Heart left ventricle (tissue), 16 donors: ENCODE measurements at regions not wholly inside any gene's neighbourhood (a gene's known extent, or its start where the extent isn't known, plus 50 kb on each side); places are given as distances from the start of the nearest gene placed in this dataset.
A peak's percentile ranks its signal among the peaks of the same experiment; 100 is the strongest.

ENCODE experiments used
- ATAC-seq, 4 donors: fragments of 200-7000 bp; cut with Tn5 transposase; one replicate each; pipeline ENCODE4 v1.9.1; 2020 to 2022; ENCODE audit warnings: moderate library complexity in 4 of 4, mild to moderate bottlenecking in 3 of 4, moderate number of reproducible peaks in 1 of 4
- DNase-seq, 5 donors: peaks; one replicate each; pipeline ENCODE4 v3.0.0-alpha.2; 2020
- H3K27ac ChIP-seq, 12 donors: fragments of 200-600 bp; sonication (generic) in 4 of 12; one replicate each; pipeline versions ENCODE4 v1.5.0 to v1.8.0; 2016 to 2022; ENCODE audit warnings: mild to moderate bottlenecking in 2 of 12
- H3K27me3 ChIP-seq, 9 donors: fragments of 200-600 bp; sonication (generic) in 2 of 9; one replicate each; pipeline versions ENCODE4 v1.5.1 to v1.8.0; 2016 to 2022; ENCODE audit warnings: mild to moderate bottlenecking in 3 of 9
- H3K36me3 ChIP-seq, 9 donors: fragments of 200-600 bp; sonication (generic) in 2 of 9; one replicate each; pipeline versions ENCODE4 v1.5.0 to v1.8.0; 2018 to 2022; ENCODE audit warnings: mild to moderate bottlenecking in 2 of 9
- H3K4me1 ChIP-seq, 12 donors: fragments of 200-600 bp; sonication (generic) in 4 of 12; one replicate each; pipeline versions ENCODE4 v1.5.0 to v1.8.0; 2016 to 2022; ENCODE audit warnings: mild to moderate bottlenecking in 3 of 12
- H3K4me3 ChIP-seq, 12 donors: fragments of 200-600 bp; sonication (generic) in 4 of 12; one replicate each; pipeline versions ENCODE4 v1.5.0 to v1.8.0; 2017 to 2022; ENCODE audit warnings: mild to moderate bottlenecking in 9 of 12, moderate library complexity in 4 of 12
- H3K9me3 ChIP-seq, 12 donors: fragments of 200-600 bp; sonication (generic) in 4 of 12; one replicate each; pipeline versions ENCODE4 v1.5.0 to v1.8.0; 2016 to 2022; ENCODE audit warnings: mild to moderate bottlenecking in 1 of 12
- POLR2A ChIP-seq, 2 donors: fragments of 450-650 bp; IDR thresholded peaks; one replicate each; pipeline ENCODE4 v1.6.1; 2017; ENCODE audit warnings: antibody characterized with exemption in 2 of 2, mild to moderate bottlenecking in 2 of 2, moderate library complexity in 2 of 2
- WGBS, 4 donors: extraction: QIAGEN DNeasy Blood & Tissue Kit in 2 of 4; methylation state at CpG; one replicate each; pipeline versions ENCODE4 v1.1.5 to v1.1.7; 2013 to 2018; 5-methylcytosine and 5-hydroxymethylcytosine counted together
- intact Hi-C, 10 donors: fragments of 100-400 bp; cut with DNase I; formaldehyde crosslinking; loops; one replicate each; pipeline versions ENCODE4 v1.11.1 to v1.14.2; 2022
- TF ChIP-seq, protein P1 (sequence below), 12 donors: fragments of 200-600 bp; sonication (generic) in 4 of 12; IDR thresholded peaks; one replicate each; pipeline versions ENCODE4 v1.5.0 to v1.8.0; 2018 to 2022; ENCODE audit warnings: antibody characterized with exemption in 12 of 12, mild to moderate bottlenecking in 5 of 12
- donor health status: ischemic (EF 13 %, LVEDD 7.1; RV severe dilation, severe dysfunction).
- donor health status: healthy with polysubstance abuse.
- donor health status: DM: no; HTN: yes; CAD: no.
- donor health status: DM: no; HTN: no; CAD: no.
- donor health status: ischemic (EF 25% LVEDD 6.9; RV normal size, moderate dysfunction).
- donor health status: ischemic (EF 25% LVEDD 5.7; RV mildly dilated, moderate dysfunction).
- donor health status: healthy.
- donor health status: DM: yes; HTN: yes; CAD: no.
- donor health status: ischemic (EF 35%, LVEDD 5.7; RV mildly dilated, moderate dysfunction).
- donor health status: nonischemic (EF 11% LVEDD 7.7; RV severe dilation, severe dysfunction).
- donor health status: DM: yes; HTN: yes; CAD: no.
- donor health status: PGD.
- donor health status: ischemic (EF 29% LVEDD 5.4; RV normal size, mild dysfunction).
- donor health status: nonischemic (EF 23%, LVEDD 6.1; RV moderate dilation, normal function).

DNA sequence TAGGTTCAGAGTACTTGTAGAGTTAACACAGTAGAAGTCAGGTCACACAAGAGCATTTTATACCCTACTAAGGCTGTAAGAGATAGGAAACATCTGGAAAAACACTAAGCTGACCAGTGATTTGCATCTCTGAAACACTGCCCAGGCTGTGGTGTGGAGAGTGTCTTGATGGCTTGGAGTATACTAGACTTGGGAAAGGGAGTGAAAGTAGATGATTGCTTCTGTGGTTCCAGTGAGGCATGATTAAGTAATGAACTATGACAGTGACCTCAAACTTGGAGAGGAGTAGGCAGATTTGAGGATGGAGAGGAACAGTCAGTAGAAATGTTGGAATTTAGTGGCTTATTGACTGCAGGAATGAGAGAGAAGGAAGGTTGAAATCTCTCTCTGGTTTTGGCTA lies 201.2 kb downstream of the FLRT2 start:
- peak overlapping the region in 3 of 12 donors; percentile 5 to 40 (median 11) for H3K27ac ChIP-seq
- DNase-seq, result peak in 4 of 5 donors; percentile 34 to 58 (median 42)
- intact Hi-C loops, result no loop called here
- ATAC-seq, result peak; percentile 78 to 99 (median 94)
- H3K36me3 ChIP-seq, result no peaks in the 10 kb centered on the region
- no peak for TF ChIP-seq POLR2A (IDR thresholded peaks at IDR 0.05)
- TF ChIP-seq, protein P1, sequence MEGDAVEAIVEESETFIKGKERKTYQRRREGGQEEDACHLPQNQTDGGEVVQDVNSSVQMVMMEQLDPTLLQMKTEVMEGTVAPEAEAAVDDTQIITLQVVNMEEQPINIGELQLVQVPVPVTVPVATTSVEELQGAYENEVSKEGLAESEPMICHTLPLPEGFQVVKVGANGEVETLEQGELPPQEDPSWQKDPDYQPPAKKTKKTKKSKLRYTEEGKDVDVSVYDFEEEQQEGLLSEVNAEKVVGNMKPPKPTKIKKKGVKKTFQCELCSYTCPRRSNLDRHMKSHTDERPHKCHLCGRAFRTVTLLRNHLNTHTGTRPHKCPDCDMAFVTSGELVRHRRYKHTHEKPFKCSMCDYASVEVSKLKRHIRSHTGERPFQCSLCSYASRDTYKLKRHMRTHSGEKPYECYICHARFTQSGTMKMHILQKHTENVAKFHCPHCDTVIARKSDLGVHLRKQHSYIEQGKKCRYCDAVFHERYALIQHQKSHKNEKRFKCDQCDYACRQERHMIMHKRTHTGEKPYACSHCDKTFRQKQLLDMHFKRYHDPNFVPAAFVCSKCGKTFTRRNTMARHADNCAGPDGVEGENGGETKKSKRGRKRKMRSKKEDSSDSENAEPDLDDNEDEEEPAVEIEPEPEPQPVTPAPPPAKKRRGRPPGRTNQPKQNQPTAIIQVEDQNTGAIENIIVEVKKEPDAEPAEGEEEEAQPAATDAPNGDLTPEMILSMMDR (IDR thresholded peaks at IDR 0.05), result no peak
- H3K9me3 ChIP-seq, result no peaks in the 10 kb centered on the region
- no peak overlapping the region for H3K4me3 ChIP-seq
- no peaks in the 10 kb centered on the region for H3K27me3 ChIP-seq
- no peaks in the 10 kb centered on the region for H3K4me1 ChIP-seq

DNA sequence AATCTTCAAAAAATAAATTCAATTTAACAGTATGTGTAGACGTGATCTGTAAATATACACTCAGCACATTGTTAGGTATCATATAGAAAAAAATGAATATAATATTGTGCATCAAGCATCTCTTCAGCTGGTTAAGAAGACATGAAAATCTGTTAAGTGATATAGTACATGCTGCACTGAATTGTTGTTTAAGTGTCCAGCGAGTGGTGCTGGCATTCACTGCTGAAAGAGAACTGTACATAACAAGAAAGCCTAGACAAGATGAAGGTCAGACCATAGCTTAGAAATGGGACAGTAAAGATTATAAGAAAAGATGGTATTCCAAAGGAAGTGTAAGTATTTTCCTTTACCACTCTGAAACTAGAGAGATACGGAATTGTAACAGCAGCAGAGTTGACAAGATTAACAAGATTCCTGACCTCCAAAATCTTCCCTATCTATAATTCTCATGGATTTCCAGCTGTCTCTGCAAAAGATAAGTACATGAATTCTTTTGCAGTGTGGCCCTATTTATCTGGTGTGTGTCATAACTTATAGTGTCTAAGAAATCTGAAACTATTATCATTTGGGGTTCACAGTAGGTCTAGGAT lies 198.6 kb downstream of the FLRT2 start:
- WGBS, 4 donors, result 39 to 48% (median 41%) methylated on average over 3 of the region's 3 CpGs
- intact Hi-C loops, result no loop called here
- no peak overlapping the region for H3K27ac ChIP-seq
- H3K27me3 ChIP-seq, result no peaks in the 10 kb centered on the region
- H3K4me1 ChIP-seq, result no peaks in the 10 kb centered on the region
- no peaks in the 10 kb centered on the region for H3K36me3 ChIP-seq
- ATAC-seq (no peak), DNase-seq (no peak)
- TF ChIP-seq, protein P1 (IDR thresholded peaks at IDR 0.05), result no peak
- TF ChIP-seq POLR2A (IDR thresholded peaks at IDR 0.05), result no peak
- H3K4me3 ChIP-seq, result no peak overlapping the region
- H3K9me3 ChIP-seq, result no peaks in the 10 kb centered on the region

DNA sequence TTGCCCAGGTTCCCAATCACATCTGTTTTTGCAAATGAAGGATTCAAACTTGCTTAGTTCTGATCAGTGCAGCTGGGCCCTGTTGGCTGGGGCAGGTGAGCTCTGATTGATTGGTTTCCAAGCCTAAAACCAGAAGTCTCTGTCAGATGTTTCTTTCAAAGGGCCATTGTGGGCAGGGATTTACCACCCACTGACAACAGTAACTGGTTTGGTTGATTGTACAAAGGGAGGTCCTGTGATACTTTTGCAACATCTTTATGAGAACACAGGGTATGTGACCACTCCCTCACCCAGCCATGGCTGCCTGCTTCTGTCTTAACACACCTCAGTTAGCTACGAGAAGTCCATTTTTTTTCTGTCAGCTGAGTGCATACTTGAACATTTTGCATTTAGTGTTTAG lies 184.1 kb downstream of the FLRT2 start:
- Histone ChIP-seq H3K27ac (no peak overlapping the region), H3K4me3 (no peak overlapping the region), H3K4me1 (no peaks in the 10 kb centered on the region), H3K9me3 (peaks cover 0 to 15% (median 0%) of the 10 kb centered on the region in 12 donors), H3K27me3 (no peaks in the 10 kb centered on the region), H3K36me3 (no peaks in the 10 kb centered on the region)
- ATAC-seq (no peak), DNase-seq (no peak)
- intact Hi-C loops, result no loop called here
- TF ChIP-seq, protein P1 (IDR thresholded peaks at IDR 0.05), result no peak
- TF ChIP-seq POLR2A (IDR thresholded peaks at IDR 0.05), result no peak
- 77 to 93% (median 84%) methylated on average over 1 of the region's 1 CpG for WGBS, 4 donors

DNA sequence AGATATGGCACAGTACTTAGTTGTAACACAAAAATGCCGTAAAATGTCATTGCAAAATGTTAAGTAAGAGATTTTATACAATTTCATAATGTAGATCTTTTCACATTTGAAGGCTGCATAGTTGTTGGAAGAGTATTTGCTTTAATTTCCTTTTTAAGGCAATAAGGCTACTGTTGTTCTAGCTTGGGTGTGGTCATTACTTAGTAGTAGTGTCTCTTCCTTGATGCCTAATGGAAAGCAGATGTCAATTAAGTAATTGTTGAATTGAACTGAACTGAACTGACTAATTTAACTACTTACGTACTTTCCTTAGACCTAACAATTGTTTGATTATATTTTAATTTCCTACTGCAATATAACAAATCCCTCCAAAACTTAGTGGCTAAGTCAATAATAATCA lies 181.7 kb downstream of the FLRT2 start:
- Histone ChIP-seq H3K27ac (no peak overlapping the region), H3K36me3 (no peaks in the 10 kb centered on the region), H3K9me3 (no peaks in the 10 kb centered on the region), H3K4me3 (no peak overlapping the region), H3K4me1 (no peaks in the 10 kb centered on the region), H3K27me3 (no peaks in the 10 kb centered on the region)
- 86 to 88% (median 87%) methylated on average over 2 of the region's 2 CpGs for WGBS, 4 donors
- ATAC-seq (peak in 1 of 4 donors; percentile 24), DNase-seq (no peak)
- TF ChIP-seq, protein P1 (IDR thresholded peaks at IDR 0.05), result no peak
- no peak for TF ChIP-seq POLR2A (IDR thresholded peaks at IDR 0.05)
- intact Hi-C loops, result no loop called here
